ENCODE measurements at regions not wholly inside any gene's neighbourhood (a gene's known extent, or its start where the extent isn't known, plus 50 kb on each side); places are given as distances from the start of the nearest gene placed in this dataset.

DNA sequence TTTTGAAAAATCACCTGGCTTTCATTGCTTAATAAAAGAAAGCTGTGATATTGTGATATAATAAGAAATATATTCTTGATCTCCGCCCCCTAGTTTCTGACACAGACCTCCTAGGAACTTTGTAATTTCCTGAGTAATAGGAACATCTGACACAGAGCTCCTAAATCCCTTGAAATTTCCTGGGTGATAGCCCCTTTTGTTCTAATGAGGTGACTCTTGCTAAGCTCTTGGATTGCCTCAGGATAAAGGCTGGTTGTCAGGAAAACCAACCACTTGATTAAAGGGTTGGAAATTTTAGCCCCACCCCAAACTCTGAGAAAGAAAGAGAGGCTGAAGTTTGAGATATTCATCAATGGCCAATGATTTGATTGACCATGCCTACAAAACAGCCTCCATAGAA is 326.4 kb upstream of the KIF2B start:
- H3K4me3 ChIP-seq, result no peak overlapping the region
- TF ChIP-seq, protein P1, sequence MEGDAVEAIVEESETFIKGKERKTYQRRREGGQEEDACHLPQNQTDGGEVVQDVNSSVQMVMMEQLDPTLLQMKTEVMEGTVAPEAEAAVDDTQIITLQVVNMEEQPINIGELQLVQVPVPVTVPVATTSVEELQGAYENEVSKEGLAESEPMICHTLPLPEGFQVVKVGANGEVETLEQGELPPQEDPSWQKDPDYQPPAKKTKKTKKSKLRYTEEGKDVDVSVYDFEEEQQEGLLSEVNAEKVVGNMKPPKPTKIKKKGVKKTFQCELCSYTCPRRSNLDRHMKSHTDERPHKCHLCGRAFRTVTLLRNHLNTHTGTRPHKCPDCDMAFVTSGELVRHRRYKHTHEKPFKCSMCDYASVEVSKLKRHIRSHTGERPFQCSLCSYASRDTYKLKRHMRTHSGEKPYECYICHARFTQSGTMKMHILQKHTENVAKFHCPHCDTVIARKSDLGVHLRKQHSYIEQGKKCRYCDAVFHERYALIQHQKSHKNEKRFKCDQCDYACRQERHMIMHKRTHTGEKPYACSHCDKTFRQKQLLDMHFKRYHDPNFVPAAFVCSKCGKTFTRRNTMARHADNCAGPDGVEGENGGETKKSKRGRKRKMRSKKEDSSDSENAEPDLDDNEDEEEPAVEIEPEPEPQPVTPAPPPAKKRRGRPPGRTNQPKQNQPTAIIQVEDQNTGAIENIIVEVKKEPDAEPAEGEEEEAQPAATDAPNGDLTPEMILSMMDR (IDR thresholded peaks at IDR 0.05), result no peak
- DNase-seq, result no peak
- H3K4me1 ChIP-seq, result no peaks in the 10 kb centered on the region
- intact Hi-C loops (cut with DNase I), result no loop called here
- H3K9me3 ChIP-seq, result no peaks in the 10 kb centered on the region
- no peaks in the 10 kb centered on the region for H3K27me3 ChIP-seq
- H3K27ac ChIP-seq, result no peak overlapping the region
- no peak for ATAC-seq
- no peaks in the 10 kb centered on the region for H3K36me3 ChIP-seq

DNA sequence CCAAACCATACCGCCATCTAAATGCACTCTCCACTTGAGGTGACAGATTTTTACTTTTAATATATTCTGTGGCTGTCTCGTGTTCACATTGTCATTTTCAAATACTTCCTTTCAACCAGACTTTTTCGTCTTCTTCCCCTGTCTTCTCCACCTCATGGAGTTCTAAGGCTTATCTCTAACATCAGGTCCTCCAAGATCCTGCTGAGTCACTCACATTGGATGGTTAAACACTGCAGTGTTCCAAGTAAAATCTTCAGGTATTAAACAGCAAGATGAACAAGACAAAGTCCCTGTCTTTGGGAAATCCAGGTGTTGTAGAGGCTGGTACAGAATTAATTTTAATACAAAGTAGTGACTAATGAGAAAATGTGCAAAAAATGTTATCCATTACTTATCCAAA is 330.2 kb upstream of the KIF2B start:
- H3K9me3 ChIP-seq, result no peaks in the 10 kb centered on the region
- TF ChIP-seq, protein P1 (IDR thresholded peaks at IDR 0.05), result no peak
- no peaks in the 10 kb centered on the region for H3K36me3 ChIP-seq
- DNase-seq (no peak), ATAC-seq (no peak)
- no peak overlapping the region for H3K4me3 ChIP-seq
- H3K27ac ChIP-seq, result no peak overlapping the region
- intact Hi-C loops (cut with DNase I), result no loop called here
- no peaks in the 10 kb centered on the region for H3K4me1 ChIP-seq
- H3K27me3 ChIP-seq, result no peaks in the 10 kb centered on the region

DNA sequence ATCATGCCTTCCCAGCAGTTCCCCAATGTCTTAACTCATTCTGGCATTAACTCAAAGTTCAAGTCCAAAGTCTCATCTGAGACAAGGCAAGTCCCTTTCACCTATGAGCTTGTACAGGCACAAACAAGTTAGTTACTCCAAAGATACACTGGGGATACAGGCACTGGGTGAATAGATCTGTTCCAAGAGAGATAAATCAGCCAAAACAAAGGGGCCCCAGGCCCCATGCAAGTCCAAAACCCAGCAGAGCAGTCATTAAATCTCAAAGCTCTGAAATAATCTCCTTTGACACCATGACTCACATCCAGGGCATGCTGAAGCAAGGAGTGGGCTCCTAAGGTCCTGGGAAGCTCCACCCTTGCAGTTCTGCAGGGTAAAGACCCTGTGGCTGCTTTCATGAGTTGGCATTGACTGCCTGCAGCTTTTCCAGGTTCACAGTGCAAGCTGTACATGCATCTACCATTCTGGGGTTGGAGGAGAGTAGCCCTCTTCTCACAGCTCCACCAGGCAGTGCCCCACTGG is 332.2 kb upstream of the KIF2B start:
- Histone ChIP-seq H3K36me3 (no peaks in the 10 kb centered on the region), H3K27me3 (no peaks in the 10 kb centered on the region), H3K9me3 (no peaks in the 10 kb centered on the region), H3K4me3 (no peak overlapping the region), H3K4me1 (no peaks in the 10 kb centered on the region), H3K27ac (no peak overlapping the region)
- DNase-seq, result no peak
- ATAC-seq, result no peak
- intact Hi-C loops (cut with DNase I), result no loop called here
- TF ChIP-seq, protein P1 (IDR thresholded peaks at IDR 0.05), result no peak

DNA sequence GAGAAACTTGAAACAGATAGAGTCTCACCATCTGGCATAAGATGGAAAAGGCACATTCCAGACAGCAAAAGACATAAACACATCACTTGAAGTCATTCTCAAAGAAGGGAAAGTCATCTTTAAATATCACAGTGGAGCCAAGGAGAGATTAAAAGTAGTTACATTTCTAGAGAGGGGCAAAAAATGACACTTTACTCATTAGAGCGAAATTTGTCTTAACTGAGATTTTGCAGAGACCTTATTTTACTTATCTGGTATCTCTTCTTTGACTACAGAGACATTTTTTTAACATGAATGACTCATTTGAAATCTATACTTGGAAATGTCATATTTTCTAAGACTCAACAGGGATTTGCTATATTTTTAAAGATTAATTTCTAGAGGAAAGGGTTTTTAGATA is 339.0 kb upstream of the KIF2B start:
- TF ChIP-seq, protein P1 (IDR thresholded peaks at IDR 0.05), result no peak
- no peak for DNase-seq
- H3K9me3 ChIP-seq, result peaks cover 0 to 3% of the 10 kb centered on the region in 2 donors
- no peak overlapping the region for H3K4me3 ChIP-seq
- no peak for ATAC-seq
- no peaks in the 10 kb centered on the region for H3K27me3 ChIP-seq
- intact Hi-C loops (cut with DNase I), result no loop called here
- H3K36me3 ChIP-seq, result no peaks in the 10 kb centered on the region
- H3K4me1 ChIP-seq, result no peaks in the 10 kb centered on the region
- H3K27ac ChIP-seq, result no peak overlapping the region

DNA sequence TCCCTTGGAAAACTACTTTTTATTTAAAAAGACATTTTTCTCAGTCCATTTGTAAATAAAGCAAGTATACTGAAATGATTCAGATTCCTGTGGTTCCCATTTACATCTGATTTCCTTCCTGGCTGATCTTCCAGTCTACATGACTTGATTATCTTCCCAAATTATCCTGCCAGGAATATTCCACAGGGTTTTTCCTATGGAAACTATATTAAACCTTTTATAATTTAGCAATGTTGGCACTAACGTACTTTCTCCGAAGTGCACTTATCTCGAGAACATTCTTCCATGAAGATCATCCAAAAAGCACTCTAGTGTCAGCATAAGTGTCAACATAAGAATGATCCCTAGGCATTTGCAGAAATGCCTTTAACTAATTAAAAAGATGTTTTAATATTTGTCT is 347.7 kb upstream of the KIF2B start:
- no peaks in the 10 kb centered on the region for H3K4me1 ChIP-seq
- H3K36me3 ChIP-seq, result no peaks in the 10 kb centered on the region
- TF ChIP-seq, protein P1 (IDR thresholded peaks at IDR 0.05), result no peak
- no peak for DNase-seq
- no peak overlapping the region for H3K4me3 ChIP-seq
- no peaks in the 10 kb centered on the region for H3K27me3 ChIP-seq
- intact Hi-C loops (cut with DNase I), result no loop called here
- no peaks in the 10 kb centered on the region for H3K9me3 ChIP-seq
- no peak for ATAC-seq
- no peak overlapping the region for H3K27ac ChIP-seq

All from left lung (tissue), 4 donors.